GM12878 (cell line): ENCODE measurements at regions not wholly inside any gene's neighbourhood (a gene's known extent, or its start where the extent isn't known, plus 50 kb on each side); places are given as distances from the start of the nearest gene placed in this dataset.

ENCODE experiments used
- ATAC-seq: fragments of 200-7000 bp; cut with Tn5 transposase; 3 replicates; pipeline ENCODE4 v1.9.1; 2020; ENCODE audit warnings: mild to moderate bottlenecking, moderate library complexity
- BruUV-seq: library from RNA; stranded (reverse); fragments of 400-500 nt; replicated peaks from 2 replicates; lab custom pipeline; 2021; lab: Mats Ljungman, UMichigan
- CTCF ChIA-PET: fragments of 300-600 bp; sonication (Branson Sonifier 250); formaldehyde crosslinking; extraction: SDS; loops from one replicate; lab custom pipeline; 2021; ENCODE audit warnings: inconsistent platforms; lab: Yijun Ruan, JAX
- POLR2A ChIA-PET: fragments of 350-600 bp; formaldehyde crosslinking; extraction: SDS; loops from one replicate; lab custom pipeline; 2021; ENCODE audit warnings: inconsistent platforms; lab: Charles Lee
- RAD21 ChIA-PET: fragments of 300-600 bp; sonication (Branson Sonifier 250); formaldehyde crosslinking; loops from one replicate; lab custom pipeline; 2023; ENCODE audit warnings: antibody characterized with exemption; ENCODE audit not compliant: unreplicated experiment; lab: Charles Lee
- SMC1A ChIA-PET: fragments of 300-600 bp; sonication (Branson Sonifier 250); formaldehyde crosslinking; loops from one replicate; lab custom pipeline; 2023; ENCODE audit not compliant: unreplicated experiment, uncharacterized antibody; lab: Charles Lee
- DNase-seq: peaks from one replicate; pipeline ENCODE4 v3.0.0-alpha.2; 2011; ENCODE audit warnings: low read depth, low spot score
- FAIRE-seq: peaks from 3 replicates; lab custom pipeline; 2011; peaks lifted over from hg19 to GRCh38; lab: Jason Lieb, UNC
- H2AFZ ChIP-seq: 2 replicates; pipeline ENCODE4 v1.6.0; 2011; ENCODE audit warnings: low read depth, low read length, control low read depth; ENCODE audit not compliant: control insufficient read depth
- H3K27ac ChIP-seq: 2 replicates; pipeline ENCODE4 v1.5.1; 2011; ENCODE audit warnings: control low read depth; ENCODE audit not compliant: control insufficient read depth, insufficient read depth
- H3K27me3 ChIP-seq, 2 experiments: replicated peaks in 1 of 2; 2 replicates each; pipeline versions ENCODE4 v1.6.0 to v1.6.1; 2011; ENCODE audit warnings: low read length in 1 of 2; ENCODE audit not compliant: control insufficient read depth in 2 of 2, insufficient read depth in 2 of 2
- H3K36me3 ChIP-seq, 2 experiments: 2 replicates each; pipeline ENCODE4 v1.5.1; 2011; ENCODE audit warnings: low read length in 1 of 2; ENCODE audit not compliant: control insufficient read depth in 2 of 2, insufficient read depth in 2 of 2
- H3K4me1 ChIP-seq: 2 replicates; pipeline ENCODE4 v1.6.1; 2011; ENCODE audit warnings: mild to moderate bottlenecking, low read length, moderate library complexity, mixed read lengths; ENCODE audit not compliant: control insufficient read depth, insufficient read depth
- H3K4me2 ChIP-seq: 2 replicates; pipeline ENCODE4 v1.6.0; 2011; ENCODE audit warnings: control low read depth; ENCODE audit not compliant: control insufficient read depth, insufficient read depth
- H3K4me3 ChIP-seq: fragments of 200-600 bp; sonication (generic); 2 replicates; pipeline ENCODE4 v1.5.1; 2016
- H3K79me2 ChIP-seq: 2 replicates; pipeline ENCODE4 v1.6.0; 2011; ENCODE audit warnings: low read length; ENCODE audit not compliant: control insufficient read depth, insufficient read depth
- H3K9ac ChIP-seq: 2 replicates; pipeline ENCODE4 v1.8.0; 2011; ENCODE audit warnings: low read length, control low read depth, mixed read lengths; ENCODE audit not compliant: control insufficient read depth, insufficient read depth
- H3K9me3 ChIP-seq: replicated peaks from 3 replicates; pipeline ENCODE4 v1.5.1; 2011; ENCODE audit warnings: mild to moderate bottlenecking, low read length; ENCODE audit not compliant: control insufficient read depth, insufficient read depth
- H4K20me1 ChIP-seq: 2 replicates; pipeline ENCODE4 v1.6.0; 2011; ENCODE audit not compliant: control insufficient read depth, insufficient read depth
- ATF7 ChIP-seq: fragments of 450-650 bp; IDR thresholded peaks from 2 replicates; pipeline ENCODE4 v1.6.1; 2016; ENCODE audit warnings: low read depth, mild to moderate bottlenecking
- ETV6 ChIP-seq, 2 experiments: fragments of 450-650 bp in 1 of 2; IDR thresholded peaks in 1 of 2; conservative IDR thresholded peaks in 1 of 2; 2 replicates each; pipeline ENCODE4 v1.6.1; 2014; ENCODE audit warnings: antibody characterized with exemption in 1 of 2, borderline replicate concordance in 1 of 2, low read depth in 1 of 2, mild to moderate bottlenecking in 1 of 2, moderate library complexity in 1 of 2
- FOS ChIP-seq: IDR thresholded peaks from 3 replicates; pipeline ENCODE4 v1.6.1; 2011; ENCODE audit warnings: borderline replicate concordance; ENCODE audit not compliant: insufficient read length; ENCODE audit errors: extremely low read depth
- KDM1A ChIP-seq: fragments of 200-600 bp; sonication (generic); IDR thresholded peaks from 2 replicates; pipeline ENCODE4 v1.6.1; 2016; ENCODE audit warnings: borderline replicate concordance
- LARP7 ChIP-seq: fragments of 450-650 bp; IDR thresholded peaks from 2 replicates; pipeline ENCODE4 v1.6.1; 2017; ENCODE audit warnings: mild to moderate bottlenecking
- NFIC ChIP-seq: IDR thresholded peaks from 2 replicates; pipeline ENCODE4 v1.6.1; 2012; ENCODE audit warnings: low read depth, mild to moderate bottlenecking, inconsistent platforms, low read length, moderate library complexity
- RAD21 ChIP-seq: IDR thresholded peaks from 2 replicates; pipeline ENCODE4 v1.6.1; 2011; ENCODE audit warnings: mild to moderate bottlenecking, low read depth, low read length, moderate library complexity; ENCODE audit not compliant: insufficient read depth
- RFX5 ChIP-seq: IDR thresholded peaks from 2 replicates; pipeline ENCODE4 v1.6.1; 2011; ENCODE audit warnings: low read depth, low read length, improper control_type of control experiment
- SMAD5 ChIP-seq: IDR thresholded peaks from 2 replicates; pipeline ENCODE4 v1.6.1; 2016; ENCODE audit warnings: antibody characterized with exemption, low read depth
- SMC3 ChIP-seq: IDR thresholded peaks from 2 replicates; pipeline ENCODE4 v1.6.1; 2011; ENCODE audit warnings: low read length, improper control_type of control experiment, borderline replicate concordance
- WGBS: methylation state at CpG from one replicate; pipeline ENCODE4 v1.1.6; 2016; ENCODE audit warnings: low lambda C conversion rate; ENCODE audit not compliant: insufficient replicate concordance, insufficient coverage; ENCODE audit errors: missing lambda C conversion rate; 5-methylcytosine and 5-hydroxymethylcytosine counted together
- in situ Hi-C: fragments of 300-500 bp; cut with MboI; formaldehyde crosslinking; loops from 9 replicates; pipeline ENCODE4 v1.14.3; 2018; ENCODE audit warnings: mixed read lengths
- intact Hi-C: fragments of 100-400 bp; cut with micrococcal nuclease; formaldehyde crosslinking; loops from one replicate; pipeline ENCODE4 v1.14.2; 2022; ENCODE audit not compliant: unreplicated experiment
- TF ChIP-seq, protein P1 (sequence below): IDR thresholded peaks from 2 replicates; pipeline ENCODE4 v1.6.1; 2012; ENCODE audit warnings: low read depth, low read length, improper control_type of control experiment
- TF ChIP-seq, protein P2 (sequence below): IDR thresholded peaks from 2 replicates; pipeline ENCODE4 v1.6.1; 2012; ENCODE audit warnings: mild to moderate bottlenecking, low read depth, low read length
- TF ChIP-seq, protein P3 (sequence below): fragments of 450-650 bp; IDR thresholded peaks from 2 replicates; pipeline ENCODE4 v1.6.1; 2017; ENCODE audit warnings: borderline replicate concordance

DNA sequence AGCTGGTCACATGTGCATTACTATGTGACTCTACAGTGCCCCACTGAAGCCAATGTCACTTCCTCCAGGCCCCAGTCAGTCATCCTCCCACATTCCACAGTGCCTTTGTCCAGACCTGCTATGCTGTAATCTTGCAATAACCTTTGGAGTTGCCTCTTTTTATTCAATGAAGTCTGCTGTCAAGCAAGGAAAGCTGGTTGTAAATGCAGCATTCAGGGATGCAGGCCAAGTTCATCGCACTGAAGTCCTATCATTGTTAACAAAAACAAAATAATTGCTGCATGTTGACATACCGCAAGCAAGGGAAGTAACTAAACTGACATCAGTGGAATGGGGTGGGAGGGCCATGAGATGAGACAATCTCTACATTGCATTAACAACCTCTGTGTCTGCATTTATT is 131.2 kb upstream of the CDYL start:
- no peak overlapping the region for H3K27ac ChIP-seq
- FAIRE-seq: no peak
- ChIA-PET CTCF (no interaction called here), SMC1A (no interaction called here), RAD21 (no interaction called here), POLR2A (no interaction called here)
- BruUV-seq: no TSS peak
- intact Hi-C loops (no loop called here), in situ Hi-C loops (no loop called here)
- no peak overlapping the region for H2AFZ ChIP-seq
- H3K4me3 ChIP-seq: no peak overlapping the region
- DNase-seq: no peak
- TF ChIP-seq, protein P1, sequence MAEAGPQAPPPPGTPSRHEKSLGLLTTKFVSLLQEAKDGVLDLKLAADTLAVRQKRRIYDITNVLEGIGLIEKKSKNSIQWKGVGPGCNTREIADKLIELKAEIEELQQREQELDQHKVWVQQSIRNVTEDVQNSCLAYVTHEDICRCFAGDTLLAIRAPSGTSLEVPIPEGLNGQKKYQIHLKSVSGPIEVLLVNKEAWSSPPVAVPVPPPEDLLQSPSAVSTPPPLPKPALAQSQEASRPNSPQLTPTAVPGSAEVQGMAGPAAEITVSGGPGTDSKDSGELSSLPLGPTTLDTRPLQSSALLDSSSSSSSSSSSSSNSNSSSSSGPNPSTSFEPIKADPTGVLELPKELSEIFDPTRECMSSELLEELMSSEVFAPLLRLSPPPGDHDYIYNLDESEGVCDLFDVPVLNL: no peak
- no peak for TF ChIP-seq RAD21
- TF ChIP-seq KDM1A: no peak
- no peaks in the 10 kb centered on the region for H3K4me1 ChIP-seq
- ATAC-seq: no peak
- no peak overlapping the region for H3K9ac ChIP-seq
- no peak overlapping the region for H3K4me2 ChIP-seq
- H3K36me3 ChIP-seq: no peaks in the 10 kb centered on the region
- peaks cover 0 to 2% of the 10 kb centered on the region in 2 experiments; a peak in 2 of 4 replicates for H3K27me3 ChIP-seq
- H3K79me2 ChIP-seq: no peaks in the 10 kb centered on the region
- 68% methylated on average over 2 of the region's 2 CpGs for WGBS
- no peaks in the 10 kb centered on the region for H3K9me3 ChIP-seq
- H4K20me1 ChIP-seq: no peaks in the 10 kb centered on the region

DNA sequence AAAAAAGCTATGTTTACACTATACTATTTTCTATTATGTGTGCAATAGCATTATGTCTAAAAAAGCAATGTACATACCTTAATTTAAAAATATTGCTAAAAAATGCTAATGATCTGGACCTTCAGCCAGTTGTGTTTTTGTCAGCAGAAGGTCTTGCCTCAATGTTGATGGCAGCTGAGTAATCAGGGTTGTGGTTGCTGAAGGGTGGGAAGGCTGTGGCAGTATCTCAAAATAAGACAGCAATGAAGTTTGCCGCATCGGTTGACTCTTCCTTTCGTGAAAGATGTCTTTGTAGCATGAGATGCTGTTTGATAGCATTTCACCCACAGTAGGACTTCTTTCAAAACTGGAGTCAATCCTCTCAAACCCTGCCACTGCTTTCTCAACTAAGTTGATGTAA is 134.7 kb upstream of the CDYL start:
- ChIA-PET CTCF (no interaction called here), POLR2A (no interaction called here), RAD21 (no interaction called here), SMC1A (no interaction called here)
- H3K79me2 ChIP-seq: no peaks in the 10 kb centered on the region
- no peak overlapping the region for H3K4me3 ChIP-seq
- no peaks in the 10 kb centered on the region for H3K9me3 ChIP-seq
- no peak overlapping the region for H3K27ac ChIP-seq
- WGBS: 77% methylated on average over 3 of the region's 3 CpGs
- no peak overlapping the region for H3K4me2 ChIP-seq
- in situ Hi-C loops (no loop called here), intact Hi-C loops (no loop called here)
- H3K9ac ChIP-seq: no peak overlapping the region
- H3K4me1 ChIP-seq: no peaks in the 10 kb centered on the region
- no peaks in the 10 kb centered on the region for H4K20me1 ChIP-seq
- H3K36me3 ChIP-seq: no peaks in the 10 kb centered on the region
- DNase-seq (no peak), ATAC-seq (no peak), FAIRE-seq (no peak)
- BruUV-seq: no TSS peak
- H3K27me3 ChIP-seq: no peaks in the 10 kb centered on the region
- H2AFZ ChIP-seq: no peak overlapping the region
- TF ChIP-seq, protein P2, sequence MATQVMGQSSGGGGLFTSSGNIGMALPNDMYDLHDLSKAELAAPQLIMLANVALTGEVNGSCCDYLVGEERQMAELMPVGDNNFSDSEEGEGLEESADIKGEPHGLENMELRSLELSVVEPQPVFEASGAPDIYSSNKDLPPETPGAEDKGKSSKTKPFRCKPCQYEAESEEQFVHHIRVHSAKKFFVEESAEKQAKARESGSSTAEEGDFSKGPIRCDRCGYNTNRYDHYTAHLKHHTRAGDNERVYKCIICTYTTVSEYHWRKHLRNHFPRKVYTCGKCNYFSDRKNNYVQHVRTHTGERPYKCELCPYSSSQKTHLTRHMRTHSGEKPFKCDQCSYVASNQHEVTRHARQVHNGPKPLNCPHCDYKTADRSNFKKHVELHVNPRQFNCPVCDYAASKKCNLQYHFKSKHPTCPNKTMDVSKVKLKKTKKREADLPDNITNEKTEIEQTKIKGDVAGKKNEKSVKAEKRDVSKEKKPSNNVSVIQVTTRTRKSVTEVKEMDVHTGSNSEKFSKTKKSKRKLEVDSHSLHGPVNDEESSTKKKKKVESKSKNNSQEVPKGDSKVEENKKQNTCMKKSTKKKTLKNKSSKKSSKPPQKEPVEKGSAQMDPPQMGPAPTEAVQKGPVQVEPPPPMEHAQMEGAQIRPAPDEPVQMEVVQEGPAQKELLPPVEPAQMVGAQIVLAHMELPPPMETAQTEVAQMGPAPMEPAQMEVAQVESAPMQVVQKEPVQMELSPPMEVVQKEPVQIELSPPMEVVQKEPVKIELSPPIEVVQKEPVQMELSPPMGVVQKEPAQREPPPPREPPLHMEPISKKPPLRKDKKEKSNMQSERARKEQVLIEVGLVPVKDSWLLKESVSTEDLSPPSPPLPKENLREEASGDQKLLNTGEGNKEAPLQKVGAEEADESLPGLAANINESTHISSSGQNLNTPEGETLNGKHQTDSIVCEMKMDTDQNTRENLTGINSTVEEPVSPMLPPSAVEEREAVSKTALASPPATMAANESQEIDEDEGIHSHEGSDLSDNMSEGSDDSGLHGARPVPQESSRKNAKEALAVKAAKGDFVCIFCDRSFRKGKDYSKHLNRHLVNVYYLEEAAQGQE: no peak
- TF ChIP-seq LARP7 (no peak), ETV6 (conservative IDR thresholded peaks at IDR 0.05 in 1 of 2, IDR thresholded peaks at IDR 0.05 in 1 of 2; ENCODE audit: borderline replicate concordance in 1 of 2, low read depth in 1 of 2) (no peak), RFX5 (no peak), SMC3 (no peak), NFIC (no peak), ATF7 (no peak), FOS (no peak), SMAD5 (no peak)
- TF ChIP-seq, protein P3, sequence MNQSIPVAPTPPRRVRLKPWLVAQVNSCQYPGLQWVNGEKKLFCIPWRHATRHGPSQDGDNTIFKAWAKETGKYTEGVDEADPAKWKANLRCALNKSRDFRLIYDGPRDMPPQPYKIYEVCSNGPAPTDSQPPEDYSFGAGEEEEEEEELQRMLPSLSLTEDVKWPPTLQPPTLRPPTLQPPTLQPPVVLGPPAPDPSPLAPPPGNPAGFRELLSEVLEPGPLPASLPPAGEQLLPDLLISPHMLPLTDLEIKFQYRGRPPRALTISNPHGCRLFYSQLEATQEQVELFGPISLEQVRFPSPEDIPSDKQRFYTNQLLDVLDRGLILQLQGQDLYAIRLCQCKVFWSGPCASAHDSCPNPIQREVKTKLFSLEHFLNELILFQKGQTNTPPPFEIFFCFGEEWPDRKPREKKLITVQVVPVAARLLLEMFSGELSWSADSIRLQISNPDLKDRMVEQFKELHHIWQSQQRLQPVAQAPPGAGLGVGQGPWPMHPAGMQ: no peak
